ENCODE measurements at regions not wholly inside any gene's neighbourhood (a gene's known extent, or its start where the extent isn't known, plus 50 kb on each side); places are given as distances from the start of the nearest gene placed in this dataset.

DNA sequence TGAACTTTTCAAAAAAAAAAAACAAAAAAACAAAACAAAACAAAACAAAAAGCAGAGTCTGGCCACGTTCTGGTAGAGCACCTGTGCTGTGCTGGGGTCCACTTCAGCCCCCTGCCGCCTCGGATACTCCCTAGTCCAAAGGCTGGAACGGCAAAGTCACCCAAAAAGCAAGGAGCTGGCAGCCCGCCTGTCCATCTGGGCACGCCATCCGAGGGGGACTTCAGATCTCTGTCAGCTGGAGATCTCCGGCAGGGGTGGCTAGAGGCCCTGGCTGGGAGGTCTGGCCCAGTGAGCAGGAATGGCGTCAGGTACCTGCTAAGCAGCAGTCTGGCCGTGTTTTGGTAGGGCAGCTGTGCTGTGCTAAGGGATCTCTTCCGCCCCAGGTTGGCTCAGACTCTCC is 152.3 kb upstream of the ZNF516 start:
- in situ Hi-C loops (cut with HindIII; ENCODE audit: low sequenced_read_pairs): no loop called here

- in situ Hi-C loops (cut with HindIII; ENCODE audit: low sequenced_read_pairs): no loop called here
These were observed 149.5 kb upstream of the ZNF516 start for GRCh38 chr18:76644580-76644979.

GRCh38 chr18:76643996-76644395 is 149.0 kb upstream of the ZNF516 start:
- in situ Hi-C loops (cut with HindIII; ENCODE audit: low sequenced_read_pairs): no loop called here

GRCh38 chr18:76643199-76643598 is 148.2 kb upstream of the ZNF516 start:
- in situ Hi-C loops (cut with HindIII; ENCODE audit: low sequenced_read_pairs): no loop called here

DNA sequence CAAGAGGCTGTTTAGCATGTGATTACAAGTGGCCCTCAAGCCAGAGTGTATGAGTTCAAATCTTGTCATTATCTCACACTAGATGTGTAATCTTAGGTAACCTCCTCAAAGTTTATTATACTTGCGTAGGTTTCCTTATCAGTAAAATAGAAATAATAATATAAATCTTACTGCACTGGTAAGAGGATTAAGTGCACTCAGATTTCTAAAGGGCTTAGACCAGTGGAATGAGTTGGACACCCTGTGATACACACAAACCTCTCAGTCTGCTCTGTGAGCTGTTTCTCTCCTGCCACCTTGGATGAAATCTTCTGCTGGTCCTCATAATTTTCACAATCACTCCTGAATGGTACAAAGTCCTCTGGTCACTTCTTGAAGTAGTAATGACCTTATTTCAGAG is 145.4 kb upstream of the ZNF516 start:
- in situ Hi-C loops (cut with HindIII; ENCODE audit: low sequenced_read_pairs): no loop called here

- in situ Hi-C loops (cut with HindIII; ENCODE audit: low sequenced_read_pairs): no loop called here
These were observed 139.5 kb upstream of the ZNF516 start for GRCh38 chr18:76634564-76634963.

DNA sequence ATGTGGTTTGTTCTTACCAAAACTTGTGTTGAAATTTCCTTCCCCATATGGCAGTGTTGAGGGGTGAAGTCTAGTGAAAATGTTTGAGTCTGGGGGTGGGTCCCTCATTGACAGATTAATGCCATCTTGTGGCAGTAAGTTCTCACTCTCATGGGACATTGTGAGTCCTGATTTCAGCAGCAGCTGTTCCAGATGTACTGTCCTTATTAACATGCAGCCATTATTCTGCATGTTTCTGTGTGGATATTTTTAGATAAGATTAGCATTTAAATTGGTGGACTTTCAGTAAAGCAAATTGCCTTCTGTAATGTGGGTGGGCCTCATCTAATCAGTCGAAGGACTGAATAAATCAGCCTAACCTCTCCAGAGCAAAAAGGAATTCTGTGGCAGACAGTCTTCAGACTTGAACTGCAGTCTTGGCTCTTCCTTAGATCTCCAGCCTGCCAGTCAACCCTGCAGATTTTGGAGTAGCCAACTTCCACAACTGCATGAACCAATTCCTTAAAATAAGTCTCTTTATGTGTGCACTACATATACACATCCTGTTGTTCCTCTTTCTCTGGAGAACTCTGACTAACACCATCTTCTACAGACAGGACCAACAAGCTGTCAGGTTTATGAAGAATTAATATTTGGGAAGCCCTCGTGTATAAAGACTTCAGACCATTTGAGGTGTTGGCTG is 138.7 kb upstream of the ZNF516 start:
- in situ Hi-C loops (cut with HindIII; ENCODE audit: low sequenced_read_pairs): no loop called here

- in situ Hi-C loops (cut with HindIII; ENCODE audit: low sequenced_read_pairs): no loop called here
These were observed 132.4 kb upstream of the ZNF516 start for GRCh38 chr18:76627444-76627843.

GRCh38 chr18:76626991-76627390 is 131.9 kb upstream of the ZNF516 start:
- in situ Hi-C loops (cut with HindIII; ENCODE audit: low sequenced_read_pairs): no loop called here

GRCh38 chr18:76622651-76623050 is 127.6 kb upstream of the ZNF516 start:
- in situ Hi-C loops (cut with HindIII; ENCODE audit: low sequenced_read_pairs): loop anchor here (5.0 kb wide), 1 partner anchor 50 kb away; no protein-coding TSS in a partner anchor

DNA sequence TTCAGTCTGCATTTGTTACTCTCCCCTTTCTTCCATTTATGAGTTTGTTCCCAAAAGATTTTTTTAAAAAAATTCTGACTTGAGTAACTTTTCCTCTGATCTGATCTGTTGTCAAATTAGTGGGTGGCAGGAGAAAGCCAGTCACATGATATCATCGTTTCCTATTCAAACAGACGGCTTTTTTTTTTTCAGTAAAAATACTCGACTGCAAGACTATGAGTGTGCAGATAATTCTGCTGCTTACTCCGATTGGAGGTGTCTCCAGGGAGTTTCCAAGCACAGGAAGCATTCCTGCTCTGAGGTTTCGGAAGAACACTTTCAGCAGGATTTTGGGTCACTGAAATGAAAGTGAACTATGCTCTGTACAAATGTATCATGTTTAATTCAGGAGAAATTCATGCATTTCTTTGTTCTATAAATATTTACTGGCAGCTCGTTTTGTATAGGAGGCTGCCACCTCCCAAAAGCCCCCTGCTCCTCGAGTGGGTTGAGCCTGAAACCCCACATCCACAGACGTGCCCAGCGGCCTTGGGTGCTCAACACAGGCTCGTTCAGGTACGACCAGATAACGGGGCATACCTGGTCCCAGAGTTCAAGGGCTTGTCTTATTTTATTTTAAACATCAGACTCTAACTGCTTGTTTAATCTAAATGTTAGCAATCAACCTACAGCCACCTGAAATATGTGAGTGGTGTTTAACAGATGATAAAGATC is 126.9 kb upstream of the ZNF516 start:
- in situ Hi-C loops (cut with HindIII; ENCODE audit: low sequenced_read_pairs): loop anchor here (5.0 kb wide), 1 partner anchor 50 kb away; no protein-coding TSS in a partner anchor

- in situ Hi-C loops (cut with HindIII; ENCODE audit: low sequenced_read_pairs): loop anchor here (5.0 kb wide), 1 partner anchor 49 kb away; no protein-coding TSS in a partner anchor
These were observed 126.2 kb upstream of the ZNF516 start for GRCh38 chr18:76621226-76621625.

DNA sequence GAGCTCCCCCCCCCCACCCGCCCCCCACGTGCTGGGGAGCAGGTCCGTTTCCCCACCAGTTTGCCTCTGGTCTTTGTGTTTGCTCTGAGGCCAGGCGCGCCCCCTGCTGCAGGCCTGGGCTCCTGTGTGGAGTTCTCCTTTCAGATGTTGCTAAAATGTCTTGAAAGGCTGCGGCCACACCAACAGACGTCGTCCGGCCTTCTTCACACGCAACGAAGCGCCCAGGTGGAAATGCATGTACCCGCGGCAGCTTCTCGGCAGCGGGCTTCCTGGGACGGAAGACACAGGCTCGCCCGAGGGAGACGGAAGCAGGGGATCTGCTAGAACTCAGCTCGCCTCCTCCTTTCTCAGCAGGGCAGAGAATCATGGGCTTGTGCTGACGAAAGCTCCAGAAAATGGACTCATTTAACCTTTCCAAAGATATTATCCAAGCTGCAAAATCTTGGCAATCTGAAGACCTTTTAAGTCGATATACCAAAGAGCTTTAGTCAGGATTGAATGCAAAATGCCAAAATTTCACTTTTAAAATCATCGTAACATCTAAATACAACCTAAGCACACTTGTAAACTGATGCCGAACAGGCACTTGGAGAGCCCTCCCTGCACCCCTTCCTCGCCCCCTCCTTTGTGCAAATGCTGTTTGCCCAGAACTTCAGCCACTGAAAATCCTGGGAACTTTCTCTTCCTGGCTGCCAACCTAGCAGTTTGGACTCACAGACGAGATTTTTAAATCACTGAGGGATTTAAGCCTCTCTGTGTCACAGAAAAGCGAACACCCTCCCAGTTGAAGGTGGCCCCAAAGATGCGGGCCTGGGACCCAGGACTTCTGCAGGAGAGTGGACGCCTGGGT is 125.5 kb upstream of the ZNF516 start:
- in situ Hi-C loops (cut with HindIII; ENCODE audit: low sequenced_read_pairs): loop anchor here (5.0 kb wide), 1 partner anchor 48 kb away; no protein-coding TSS in a partner anchor

- in situ Hi-C loops (cut with HindIII; ENCODE audit: low sequenced_read_pairs): loop anchor here (5.0 kb wide), 1 partner anchor 47 kb away; no protein-coding TSS in a partner anchor
These were observed 124.7 kb upstream of the ZNF516 start for GRCh38 chr18:76619621-76620315.

DNA sequence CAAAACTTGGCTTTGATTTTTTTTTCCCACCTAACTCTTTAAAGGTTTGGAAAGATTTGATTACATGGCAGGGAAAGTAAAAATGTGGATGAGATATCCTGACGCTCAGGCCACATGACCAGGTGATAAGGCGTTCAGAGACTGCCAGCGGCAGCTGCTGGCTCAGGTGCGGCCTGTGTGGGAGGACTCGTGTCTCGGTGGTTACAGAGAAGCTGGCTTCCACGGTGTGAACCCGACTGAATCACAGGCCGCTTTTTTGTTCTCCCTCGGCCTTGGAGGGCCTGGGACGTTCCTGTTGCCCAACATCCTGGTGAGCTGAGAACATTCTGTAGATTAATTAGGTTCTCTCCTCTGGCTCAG is 124.2 kb upstream of the ZNF516 start:
- in situ Hi-C loops (cut with HindIII; ENCODE audit: low sequenced_read_pairs): no loop called here

GRCh38 chr18:76618721-76619120 is 123.7 kb upstream of the ZNF516 start:
- in situ Hi-C loops (cut with HindIII; ENCODE audit: low sequenced_read_pairs): no loop called here

- in situ Hi-C loops (cut with HindIII; ENCODE audit: low sequenced_read_pairs): no loop called here
These were observed 121.3 kb upstream of the ZNF516 start for GRCh38 chr18:76616373-76616772.

DNA sequence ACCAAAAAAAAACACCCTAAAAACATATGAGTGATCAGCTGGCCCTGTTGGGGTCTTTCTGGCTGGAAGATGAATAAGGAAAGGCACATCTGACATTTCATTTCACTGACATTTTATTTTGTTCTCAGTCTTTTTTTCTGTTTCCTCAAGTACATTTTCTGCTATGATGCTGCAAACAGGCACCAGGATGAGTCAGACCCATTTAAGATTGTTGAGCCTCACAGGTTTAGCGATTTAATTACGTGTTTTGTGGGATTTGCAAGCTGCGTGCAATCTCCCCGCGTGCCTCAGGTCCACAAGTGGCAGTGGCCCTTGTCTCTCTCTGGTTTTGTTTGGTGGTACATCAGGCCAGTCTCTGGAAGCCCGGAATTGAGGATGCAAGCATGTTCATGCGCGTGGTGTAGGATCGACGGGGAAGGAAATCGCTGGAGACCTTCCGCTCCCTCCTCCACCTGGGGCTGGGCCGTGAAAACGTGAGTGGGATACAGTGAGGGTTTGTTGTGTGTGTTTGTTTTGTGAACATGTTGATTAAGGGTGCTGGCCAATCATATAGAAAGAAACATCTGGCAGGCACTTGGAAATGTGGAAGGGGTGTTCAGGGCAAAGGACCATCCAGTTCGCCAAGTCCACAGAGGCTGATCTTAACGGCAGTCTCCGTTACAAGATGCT is 120.2 kb upstream of the ZNF516 start:
- in situ Hi-C loops (cut with HindIII; ENCODE audit: low sequenced_read_pairs): no loop called here

DNA sequence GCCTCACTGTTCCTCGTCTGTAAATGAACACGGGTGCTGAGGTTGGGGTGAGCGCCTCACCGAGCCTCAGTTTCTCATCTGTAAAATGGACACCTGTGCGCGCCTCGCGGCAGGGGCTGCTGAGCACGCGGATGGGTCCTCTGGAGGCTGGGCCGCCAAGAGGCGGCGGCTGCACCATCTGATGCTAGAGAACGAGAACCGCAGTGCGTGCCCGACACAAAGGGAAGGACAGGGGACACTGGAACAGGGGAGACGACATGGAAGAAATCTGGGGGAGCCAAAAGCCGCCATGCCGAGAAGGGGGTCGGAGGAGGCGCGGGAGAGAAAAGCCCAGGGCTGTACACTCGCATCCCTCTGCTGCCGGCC is 118.7 kb upstream of the ZNF516 start:
- in situ Hi-C loops (cut with HindIII; ENCODE audit: low sequenced_read_pairs): no loop called here

DNA sequence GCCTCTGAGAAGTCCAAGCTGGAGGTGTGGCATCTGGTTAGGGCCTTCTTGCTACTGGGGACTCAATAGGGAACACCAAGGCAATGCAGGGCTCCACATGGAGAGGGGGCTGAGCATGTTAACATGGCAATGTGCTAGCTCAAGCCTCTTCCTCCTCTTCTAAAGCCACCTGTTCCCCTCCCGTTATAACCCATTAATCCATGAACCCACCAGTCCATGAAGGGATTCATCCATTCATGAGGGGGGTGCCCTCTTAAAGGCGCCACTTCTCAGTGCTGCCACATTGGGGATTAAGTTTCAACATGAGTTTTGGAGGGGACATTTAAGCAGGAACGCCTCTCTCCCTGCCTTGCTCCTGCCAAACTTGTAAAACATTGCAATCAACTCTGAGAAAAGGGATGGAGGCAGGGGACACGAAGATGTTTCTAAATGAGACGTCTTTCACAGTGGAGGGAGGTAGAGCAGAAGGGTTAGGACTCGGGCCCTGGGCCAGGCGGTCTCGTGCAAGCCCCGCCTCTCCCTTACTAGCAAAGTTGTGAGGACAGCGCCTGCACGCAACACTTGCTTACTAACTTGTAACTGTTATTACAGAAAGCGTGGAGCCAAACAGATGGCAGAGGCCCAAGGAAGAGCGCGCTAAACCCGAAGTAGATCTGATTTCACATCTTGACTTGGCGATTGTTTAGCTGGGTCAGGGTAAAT is 118.2 kb upstream of the ZNF516 start:
- in situ Hi-C loops (cut with HindIII; ENCODE audit: low sequenced_read_pairs): no loop called here

Data from endothelial cell of hepatic sinusoid (primary cell).